GM23338 (cell line): ENCODE measurements at regions not wholly inside any gene's neighbourhood (a gene's known extent, or its start where the extent isn't known, plus 50 kb on each side); places are given as distances from the start of the nearest gene placed in this dataset.

Source experiments
- EZH2 ChIP-seq: fragments of 200-600 bp; sonication (generic); IDR thresholded peaks from one replicate; pipeline ENCODE4 v1.8.0; 2017; ENCODE audit warnings: antibody characterized with exemption, mild to moderate bottlenecking, low read depth; ENCODE audit not compliant: unreplicated experiment
- EZH2phosphoT487 ChIP-seq: fragments of 200-600 bp; sonication (generic); IDR thresholded peaks from one replicate; pipeline ENCODE4 v1.8.1; 2018; ENCODE audit warnings: antibody characterized with exemption; ENCODE audit not compliant: unreplicated experiment
- JUNB ChIP-seq: IDR thresholded peaks from one replicate; pipeline ENCODE4 v1.6.1; 2016; ENCODE audit warnings: antibody characterized with exemption; ENCODE audit not compliant: unreplicated experiment
- STAT1 ChIP-seq: IDR thresholded peaks from one replicate; pipeline ENCODE4 v1.6.1; 2016; ENCODE audit warnings: antibody characterized with exemption; ENCODE audit not compliant: unreplicated experiment
- ZNF114 ChIP-seq: fragments of 250-450 bp; sonication (Bioruptor Pico); IDR thresholded peaks from 2 replicates; pipeline ENCODE4 v1.5.0; 2020; ENCODE audit warnings: mild to moderate bottlenecking, moderate library complexity
- ZNF331 ChIP-seq: fragments of 250-450 bp; sonication (Bioruptor Pico); IDR thresholded peaks from 2 replicates; pipeline ENCODE4 v1.5.0; 2020; ENCODE audit warnings: low read depth, mild to moderate bottlenecking, moderate library complexity
- TF ChIP-seq, protein P1 (sequence below): fragments of 250-450 bp; sonication (Bioruptor Pico); IDR thresholded peaks from 2 replicates; pipeline ENCODE4 v1.5.0; 2020; ENCODE audit warnings: mild to moderate bottlenecking, moderate library complexity
- TF ChIP-seq, protein P2 (sequence below): IDR thresholded peaks from one replicate; pipeline ENCODE4 v1.6.1; 2018; ENCODE audit warnings: antibody characterized with exemption; ENCODE audit not compliant: unreplicated experiment
- TF ChIP-seq, protein P3 (sequence below), 2 experiments: fragments of 200-600 bp in 1 of 2; sonication (generic) in 1 of 2; conservative IDR thresholded peaks; 2 replicates each; pipeline versions ENCODE4 v1.5.1 to v1.6.1; 2016 to 2017; ENCODE audit warnings: antibody characterized with exemption in 2 of 2, low read depth in 2 of 2, mild to moderate bottlenecking in 2 of 2, moderate library complexity in 1 of 2

DNA sequence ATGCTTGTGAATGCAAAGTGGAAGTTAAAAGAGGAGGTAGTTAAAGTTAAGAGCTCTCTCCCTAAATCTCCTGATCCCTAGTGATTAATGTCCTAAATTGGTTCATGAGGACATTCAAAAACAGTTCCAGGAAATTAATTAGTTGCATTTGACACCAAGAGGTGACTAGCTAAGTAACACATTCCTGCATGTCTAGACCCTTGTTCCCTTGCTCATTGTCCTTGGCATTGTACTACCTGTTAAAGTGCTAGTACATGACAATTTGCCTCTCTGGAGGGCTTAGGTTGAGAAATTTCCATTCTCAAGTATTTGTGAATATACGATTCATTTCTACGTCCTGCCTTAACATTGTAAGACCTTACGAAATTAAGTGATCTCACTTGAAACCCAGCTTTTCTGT lies 278.6 kb upstream of the CDH10 start (continued):
- TF ChIP-seq, protein P1, sequence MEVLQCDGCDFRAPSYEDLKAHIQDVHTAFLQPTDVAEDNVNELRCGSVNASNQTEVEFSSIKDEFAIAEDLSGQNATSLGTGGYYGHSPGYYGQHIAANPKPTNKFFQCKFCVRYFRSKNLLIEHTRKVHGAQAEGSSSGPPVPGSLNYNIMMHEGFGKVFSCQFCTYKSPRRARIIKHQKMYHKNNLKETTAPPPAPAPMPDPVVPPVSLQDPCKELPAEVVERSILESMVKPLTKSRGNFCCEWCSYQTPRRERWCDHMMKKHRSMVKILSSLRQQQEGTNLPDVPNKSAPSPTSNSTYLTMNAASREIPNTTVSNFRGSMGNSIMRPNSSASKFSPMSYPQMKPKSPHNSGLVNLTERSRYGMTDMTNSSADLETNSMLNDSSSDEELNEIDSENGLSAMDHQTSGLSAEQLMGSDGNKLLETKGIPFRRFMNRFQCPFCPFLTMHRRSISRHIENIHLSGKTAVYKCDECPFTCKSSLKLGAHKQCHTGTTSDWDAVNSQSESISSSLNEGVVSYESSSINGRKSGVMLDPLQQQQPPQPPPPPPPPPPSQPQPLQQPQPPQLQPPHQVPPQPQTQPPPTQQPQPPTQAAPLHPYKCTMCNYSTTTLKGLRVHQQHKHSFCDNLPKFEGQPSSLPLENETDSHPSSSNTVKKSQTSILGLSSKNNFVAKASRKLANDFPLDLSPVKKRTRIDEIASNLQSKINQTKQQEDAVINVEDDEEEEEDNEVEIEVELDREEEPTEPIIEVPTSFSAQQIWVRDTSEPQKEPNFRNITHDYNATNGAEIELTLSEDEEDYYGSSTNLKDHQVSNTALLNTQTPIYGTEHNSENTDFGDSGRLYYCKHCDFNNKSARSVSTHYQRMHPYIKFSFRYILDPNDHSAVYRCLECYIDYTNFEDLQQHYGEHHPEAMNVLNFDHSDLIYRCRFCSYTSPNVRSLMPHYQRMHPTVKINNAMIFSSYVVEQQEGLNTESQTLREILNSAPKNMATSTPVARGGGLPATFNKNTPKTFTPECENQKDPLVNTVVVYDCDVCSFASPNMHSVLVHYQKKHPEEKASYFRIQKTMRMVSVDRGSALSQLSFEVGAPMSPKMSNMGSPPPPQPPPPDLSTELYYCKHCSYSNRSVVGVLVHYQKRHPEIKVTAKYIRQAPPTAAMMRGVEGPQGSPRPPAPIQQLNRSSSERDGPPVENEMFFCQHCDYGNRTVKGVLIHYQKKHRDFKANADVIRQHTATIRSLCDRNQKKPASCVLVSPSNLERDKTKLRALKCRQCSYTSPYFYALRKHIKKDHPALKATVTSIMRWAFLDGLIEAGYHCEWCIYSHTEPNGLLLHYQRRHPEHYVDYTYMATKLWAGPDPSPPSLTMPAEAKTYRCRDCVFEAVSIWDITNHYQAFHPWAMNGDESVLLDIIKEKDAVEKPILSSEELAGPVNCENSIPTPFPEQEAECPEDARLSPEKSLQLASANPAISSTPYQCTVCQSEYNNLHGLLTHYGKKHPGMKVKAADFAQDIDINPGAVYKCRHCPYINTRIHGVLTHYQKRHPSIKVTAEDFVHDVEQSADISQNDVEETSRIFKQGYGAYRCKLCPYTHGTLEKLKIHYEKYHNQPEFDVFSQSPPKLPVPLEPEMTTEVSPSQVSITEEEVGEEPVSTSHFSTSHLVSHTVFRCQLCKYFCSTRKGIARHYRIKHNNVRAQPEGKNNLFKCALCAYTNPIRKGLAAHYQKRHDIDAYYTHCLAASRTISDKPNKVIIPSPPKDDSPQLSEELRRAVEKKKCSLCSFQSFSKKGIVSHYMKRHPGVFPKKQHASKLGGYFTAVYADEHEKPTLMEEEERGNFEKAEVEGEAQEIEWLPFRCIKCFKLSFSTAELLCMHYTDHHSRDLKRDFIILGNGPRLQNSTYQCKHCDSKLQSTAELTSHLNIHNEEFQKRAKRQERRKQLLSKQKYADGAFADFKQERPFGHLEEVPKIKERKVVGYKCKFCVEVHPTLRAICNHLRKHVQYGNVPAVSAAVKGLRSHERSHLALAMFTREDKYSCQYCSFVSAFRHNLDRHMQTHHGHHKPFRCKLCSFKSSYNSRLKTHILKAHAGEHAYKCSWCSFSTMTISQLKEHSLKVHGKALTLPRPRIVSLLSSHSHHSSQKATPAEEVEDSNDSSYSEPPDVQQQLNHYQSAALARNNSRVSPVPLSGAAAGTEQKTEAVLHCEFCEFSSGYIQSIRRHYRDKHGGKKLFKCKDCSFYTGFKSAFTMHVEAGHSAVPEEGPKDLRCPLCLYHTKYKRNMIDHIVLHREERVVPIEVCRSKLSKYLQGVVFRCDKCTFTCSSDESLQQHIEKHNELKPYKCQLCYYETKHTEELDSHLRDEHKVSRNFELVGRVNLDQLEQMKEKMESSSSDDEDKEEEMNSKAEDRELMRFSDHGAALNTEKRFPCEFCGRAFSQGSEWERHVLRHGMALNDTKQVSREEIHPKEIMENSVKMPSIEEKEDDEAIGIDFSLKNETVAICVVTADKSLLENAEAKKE (CRISPR knock-in tag) = no peak; the same call in 1 of the 2 replicates
- TF ChIP-seq JUNB = no peak
- no peak for TF ChIP-seq ZNF114
- no peak for TF ChIP-seq STAT1
- TF ChIP-seq, protein P2, sequence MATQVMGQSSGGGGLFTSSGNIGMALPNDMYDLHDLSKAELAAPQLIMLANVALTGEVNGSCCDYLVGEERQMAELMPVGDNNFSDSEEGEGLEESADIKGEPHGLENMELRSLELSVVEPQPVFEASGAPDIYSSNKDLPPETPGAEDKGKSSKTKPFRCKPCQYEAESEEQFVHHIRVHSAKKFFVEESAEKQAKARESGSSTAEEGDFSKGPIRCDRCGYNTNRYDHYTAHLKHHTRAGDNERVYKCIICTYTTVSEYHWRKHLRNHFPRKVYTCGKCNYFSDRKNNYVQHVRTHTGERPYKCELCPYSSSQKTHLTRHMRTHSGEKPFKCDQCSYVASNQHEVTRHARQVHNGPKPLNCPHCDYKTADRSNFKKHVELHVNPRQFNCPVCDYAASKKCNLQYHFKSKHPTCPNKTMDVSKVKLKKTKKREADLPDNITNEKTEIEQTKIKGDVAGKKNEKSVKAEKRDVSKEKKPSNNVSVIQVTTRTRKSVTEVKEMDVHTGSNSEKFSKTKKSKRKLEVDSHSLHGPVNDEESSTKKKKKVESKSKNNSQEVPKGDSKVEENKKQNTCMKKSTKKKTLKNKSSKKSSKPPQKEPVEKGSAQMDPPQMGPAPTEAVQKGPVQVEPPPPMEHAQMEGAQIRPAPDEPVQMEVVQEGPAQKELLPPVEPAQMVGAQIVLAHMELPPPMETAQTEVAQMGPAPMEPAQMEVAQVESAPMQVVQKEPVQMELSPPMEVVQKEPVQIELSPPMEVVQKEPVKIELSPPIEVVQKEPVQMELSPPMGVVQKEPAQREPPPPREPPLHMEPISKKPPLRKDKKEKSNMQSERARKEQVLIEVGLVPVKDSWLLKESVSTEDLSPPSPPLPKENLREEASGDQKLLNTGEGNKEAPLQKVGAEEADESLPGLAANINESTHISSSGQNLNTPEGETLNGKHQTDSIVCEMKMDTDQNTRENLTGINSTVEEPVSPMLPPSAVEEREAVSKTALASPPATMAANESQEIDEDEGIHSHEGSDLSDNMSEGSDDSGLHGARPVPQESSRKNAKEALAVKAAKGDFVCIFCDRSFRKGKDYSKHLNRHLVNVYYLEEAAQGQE = no peak
- no peak for TF ChIP-seq ZNF331
- TF ChIP-seq, protein P3, sequence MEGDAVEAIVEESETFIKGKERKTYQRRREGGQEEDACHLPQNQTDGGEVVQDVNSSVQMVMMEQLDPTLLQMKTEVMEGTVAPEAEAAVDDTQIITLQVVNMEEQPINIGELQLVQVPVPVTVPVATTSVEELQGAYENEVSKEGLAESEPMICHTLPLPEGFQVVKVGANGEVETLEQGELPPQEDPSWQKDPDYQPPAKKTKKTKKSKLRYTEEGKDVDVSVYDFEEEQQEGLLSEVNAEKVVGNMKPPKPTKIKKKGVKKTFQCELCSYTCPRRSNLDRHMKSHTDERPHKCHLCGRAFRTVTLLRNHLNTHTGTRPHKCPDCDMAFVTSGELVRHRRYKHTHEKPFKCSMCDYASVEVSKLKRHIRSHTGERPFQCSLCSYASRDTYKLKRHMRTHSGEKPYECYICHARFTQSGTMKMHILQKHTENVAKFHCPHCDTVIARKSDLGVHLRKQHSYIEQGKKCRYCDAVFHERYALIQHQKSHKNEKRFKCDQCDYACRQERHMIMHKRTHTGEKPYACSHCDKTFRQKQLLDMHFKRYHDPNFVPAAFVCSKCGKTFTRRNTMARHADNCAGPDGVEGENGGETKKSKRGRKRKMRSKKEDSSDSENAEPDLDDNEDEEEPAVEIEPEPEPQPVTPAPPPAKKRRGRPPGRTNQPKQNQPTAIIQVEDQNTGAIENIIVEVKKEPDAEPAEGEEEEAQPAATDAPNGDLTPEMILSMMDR (conservative IDR thresholded peaks at IDR 0.05; ENCODE audit: low read depth in 2 of 2) = no peak
- TF ChIP-seq EZH2 = no peak
- no peak for TF ChIP-seq EZH2phosphoT487
